Activated B cell treated with CpG ODN at 0.5 μM for 24 hours (primary cell): ENCODE measurements at regions not wholly inside any gene's neighbourhood (a gene's known extent, or its start where the extent isn't known, plus 50 kb on each side); places are given as distances from the start of the nearest gene placed in this dataset.

Experiments used
- ATAC-seq: fragments of 200-7000 bp; cut with Tn5 transposase; one replicate; pipeline ENCODE4 v1.10.0; 2021; ENCODE audit warnings: low read depth, mild to moderate bottlenecking, moderate library complexity
- CTCF ChIA-PET: fragments of 350-600 bp; sonication (Branson Sonifier 250); formaldehyde crosslinking; loops from one replicate; lab custom pipeline; 2021; ENCODE audit warnings: antibody characterized with exemption; lab: Charles Lee
- POLR2A ChIA-PET: fragments of 350-600 bp; sonication (Branson Sonifier 250); formaldehyde crosslinking; loops from one replicate; lab custom pipeline; 2021; ENCODE audit warnings: antibody characterized with exemption; lab: Charles Lee
- DNase-seq: peaks from one replicate; pipeline ENCODE4 v3.0.0; 2022
- H3K27ac Mint-ChIP-seq: one replicate; pipeline ENCODE4 v1.8.0; 2020; ENCODE audit warnings: mixed read lengths
- H3K27me3 Mint-ChIP-seq: one replicate; pipeline ENCODE4 v1.8.0; 2021; ENCODE audit warnings: mixed read lengths
- H3K36me3 Mint-ChIP-seq: one replicate; pipeline ENCODE4 v1.8.0; 2021; ENCODE audit warnings: low read depth, mixed read lengths
- H3K4me1 Mint-ChIP-seq: one replicate; pipeline ENCODE4 v1.8.0; 2021; ENCODE audit warnings: mixed read lengths
- H3K4me3 Mint-ChIP-seq: one replicate; pipeline ENCODE4 v1.8.0; 2020; ENCODE audit warnings: mild to moderate bottlenecking, mixed read lengths
- H3K9me3 Mint-ChIP-seq: one replicate; pipeline ENCODE4 v1.8.0; 2020; ENCODE audit warnings: mixed read lengths
- CTCF ChIP-seq: fragments of 200-600 bp; IDR thresholded peaks from one replicate; pipeline ENCODE4 v1.8.0; 2022; ENCODE audit warnings: antibody characterized with exemption, mild to moderate bottlenecking
- intact Hi-C: fragments of 100-400 bp; cut with micrococcal nuclease; formaldehyde crosslinking; loops from one replicate; pipeline ENCODE4 v1.15.1; 2024

DNA sequence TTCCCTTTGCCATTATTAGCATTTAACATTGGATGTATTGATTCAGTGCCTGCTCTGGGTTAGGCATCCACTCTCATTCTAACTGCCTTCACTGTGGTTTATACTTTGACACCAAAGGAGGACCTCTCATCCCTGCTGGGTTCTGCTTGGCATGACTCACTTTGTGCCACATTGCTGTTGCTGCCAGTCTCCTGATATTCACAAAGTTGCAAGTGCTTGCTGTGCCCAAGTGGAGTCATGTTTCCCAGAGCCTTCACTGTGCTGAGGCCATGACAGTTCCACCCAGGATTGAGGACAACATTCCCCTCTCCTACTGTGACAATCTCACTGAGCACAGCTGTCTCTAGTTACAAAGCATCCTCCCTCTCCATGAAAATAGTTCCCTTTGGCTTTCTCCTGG, 519.9 kb upstream of the USP24 start:
- Mint-ChIP-seq H3K9me3 (no peaks in the 10 kb centered on the region), H3K4me3 (no peak overlapping the region), H3K4me1 (no peaks in the 10 kb centered on the region), H3K27me3 (no peaks in the 10 kb centered on the region), H3K27ac (no peak overlapping the region), H3K36me3 (no peaks in the 10 kb centered on the region)
- intact Hi-C loops, result no loop called here
- POLR2A ChIA-PET, result no interaction called here
- TF ChIP-seq CTCF, result no peak
- CTCF ChIA-PET, result no interaction called here
- no peak for DNase-seq
- ATAC-seq, result no peak

DNA sequence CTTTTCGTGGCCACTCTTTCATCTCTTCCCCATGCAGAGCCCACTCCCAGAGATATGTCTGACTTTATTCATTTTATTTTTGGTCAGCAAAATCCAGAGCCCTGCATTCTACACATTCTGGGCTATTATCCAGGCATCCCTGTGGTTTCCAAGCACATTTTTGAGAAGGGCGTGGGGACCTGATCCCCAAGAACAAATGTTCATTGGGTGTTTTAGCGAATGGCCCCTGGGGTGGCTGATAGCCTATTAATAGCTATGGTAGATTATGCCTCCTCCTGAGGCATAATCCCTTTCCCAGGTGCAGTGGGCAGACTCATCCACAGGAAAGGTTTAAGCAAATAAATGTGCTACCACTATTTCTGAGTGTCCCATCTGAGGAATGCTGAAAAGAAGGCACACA, 511.8 kb upstream of the USP24 start:
- H3K27ac Mint-ChIP-seq, result no peak overlapping the region
- H3K9me3 Mint-ChIP-seq, result no peaks in the 10 kb centered on the region
- intact Hi-C loops, result no loop called here
- H3K4me1 Mint-ChIP-seq, result no peaks in the 10 kb centered on the region
- H3K36me3 Mint-ChIP-seq, result no peaks in the 10 kb centered on the region
- H3K27me3 Mint-ChIP-seq, result peaks cover 2% of the 10 kb centered on the region
- no peak overlapping the region for H3K4me3 Mint-ChIP-seq
- DNase-seq (no peak), ATAC-seq (no peak)
- no peak for TF ChIP-seq CTCF
- ChIA-PET CTCF (no interaction called here), POLR2A (no interaction called here)

DNA sequence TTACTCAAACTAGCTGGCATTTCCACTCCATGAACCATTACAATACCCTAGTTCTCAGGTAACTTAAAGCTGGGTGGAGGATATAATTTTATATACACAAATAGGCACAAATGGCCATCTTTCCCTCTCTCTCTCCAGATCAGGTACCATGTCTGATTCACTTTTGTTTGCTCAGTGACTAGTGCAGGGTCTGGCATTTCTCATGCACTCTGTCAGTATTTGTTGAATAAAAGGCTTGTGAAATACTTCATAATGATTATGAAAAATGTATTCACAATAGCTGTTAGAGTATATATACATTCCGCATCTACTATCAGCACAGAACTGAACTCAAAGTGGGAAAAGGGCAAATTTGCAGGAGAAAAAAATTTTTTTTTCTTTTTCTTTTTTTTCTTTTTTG, 510.2 kb upstream of the USP24 start:
- POLR2A ChIA-PET, result no interaction called here
- no peak for TF ChIP-seq CTCF
- no peak for ATAC-seq

DNA sequence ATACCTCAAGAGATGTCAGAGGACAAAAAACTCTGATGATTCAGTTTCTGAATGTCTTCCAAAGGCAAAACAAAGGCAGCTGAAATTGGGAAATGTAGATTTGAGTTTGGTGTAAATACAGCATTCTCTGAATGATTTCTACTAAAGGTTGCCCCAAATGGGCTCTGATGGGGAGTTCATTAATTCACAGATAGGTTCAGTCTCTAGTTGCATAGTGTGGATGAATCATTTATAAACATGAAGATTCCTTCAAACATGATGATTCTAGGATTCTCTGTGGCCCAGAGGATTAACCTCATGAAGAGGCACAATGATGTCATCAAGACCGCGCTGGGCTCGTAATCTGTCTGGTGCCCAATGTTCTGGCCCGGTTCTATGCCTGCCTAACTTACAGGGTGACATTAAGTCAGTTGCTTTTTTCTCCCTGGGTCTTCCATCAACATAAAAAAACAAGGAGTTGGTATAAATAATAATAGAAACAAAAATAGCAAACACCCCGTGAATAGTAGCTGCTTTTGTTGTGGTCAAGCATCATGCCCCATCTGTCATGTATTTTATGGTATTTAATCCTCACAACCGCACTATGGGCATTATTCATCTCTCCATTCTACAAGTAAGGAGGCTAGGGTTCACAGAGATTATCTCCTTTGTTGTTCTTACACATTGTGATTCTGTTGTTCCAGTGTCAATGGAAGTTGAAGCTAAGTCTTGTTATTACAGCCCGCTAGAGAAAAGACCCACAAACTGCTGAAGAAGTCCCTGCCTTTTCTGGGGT, 509.6 kb upstream of the USP24 start:
- no peaks in the 10 kb centered on the region for H3K36me3 Mint-ChIP-seq
- POLR2A ChIA-PET, result no interaction called here
- intact Hi-C loops, result no loop called here

More for the DNA sequence above, 510.2 kb upstream of the USP24 start:
- CTCF ChIA-PET, result no interaction called here
- intact Hi-C loops, result no loop called here
- Mint-ChIP-seq H3K9me3 (no peaks in the 10 kb centered on the region), H3K4me1 (no peaks in the 10 kb centered on the region), H3K27me3 (peaks cover 2% of the 10 kb centered on the region), H3K27ac (no peak overlapping the region), H3K36me3 (no peaks in the 10 kb centered on the region), H3K4me3 (no peak overlapping the region)
- no peak for DNase-seq

GRCh38 chr1:55723001-55723400, 507.8 kb upstream of the USP24 start:
- H3K9me3 Mint-ChIP-seq, result no peaks in the 10 kb centered on the region
- DNase-seq (no peak), ATAC-seq (no peak)
- CTCF ChIA-PET, result no interaction called here
- intact Hi-C loops, result no loop called here
- no peaks in the 10 kb centered on the region for H3K36me3 Mint-ChIP-seq
- TF ChIP-seq CTCF, result no peak
- no peak overlapping the region for H3K4me3 Mint-ChIP-seq
- no peaks in the 10 kb centered on the region for H3K4me1 Mint-ChIP-seq
- H3K27me3 Mint-ChIP-seq, result peaks cover 2% of the 10 kb centered on the region
- H3K27ac Mint-ChIP-seq, result no peak overlapping the region
- POLR2A ChIA-PET, result no interaction called here

More for the DNA sequence above, 509.6 kb upstream of the USP24 start:
- Mint-ChIP-seq H3K27ac (no peak overlapping the region), H3K27me3 (peaks cover 2% of the 10 kb centered on the region), H3K4me1 (no peaks in the 10 kb centered on the region), H3K4me3 (no peak overlapping the region), H3K9me3 (no peaks in the 10 kb centered on the region)
- ATAC-seq, result no peak
- TF ChIP-seq CTCF, result no peak
- no peak for DNase-seq
- CTCF ChIA-PET, result no interaction called here
